Calu3 (cell line): ENCODE measurements at regions not wholly inside any gene's neighbourhood (a gene's known extent, or its start where the extent isn't known, plus 50 kb on each side); places are given as distances from the start of the nearest gene placed in this dataset.

Source experiments
- BruUV-seq: library from RNA; stranded (reverse); fragments of 400-500 nt; replicated peaks from 2 replicates; lab custom pipeline; 2021; lab: Mats Ljungman, UMichigan
- CTCF ChIA-PET: fragments of 300-600 bp; sonication (Branson Sonifier 250); formaldehyde crosslinking; loops from one replicate; lab custom pipeline; 2022; ENCODE audit warnings: antibody characterized with exemption; lab: Charles Lee
- DNase-seq: peaks from one replicate; pipeline ENCODE4 v3.0.0; 2022
- H3K27ac Mint-ChIP-seq: one replicate; pipeline ENCODE4 v1.8.0; 2022; ENCODE audit warnings: mixed read lengths; ENCODE audit not compliant: unreplicated experiment
- H3K27me3 Mint-ChIP-seq: one replicate; pipeline ENCODE4 v1.8.0; 2022; ENCODE audit warnings: mixed read lengths; ENCODE audit not compliant: unreplicated experiment
- H3K36me3 Mint-ChIP-seq: one replicate; pipeline ENCODE4 v1.8.0; 2022; ENCODE audit warnings: mild to moderate bottlenecking, moderate library complexity, mixed read lengths; ENCODE audit not compliant: insufficient read depth, unreplicated experiment
- H3K4me1 Mint-ChIP-seq: one replicate; pipeline ENCODE4 v1.8.0; 2022; ENCODE audit warnings: mild to moderate bottlenecking, low read depth, mixed read lengths; ENCODE audit not compliant: unreplicated experiment
- H3K4me3 Mint-ChIP-seq: one replicate; pipeline ENCODE4 v1.8.0; 2022; ENCODE audit warnings: mild to moderate bottlenecking, low read depth, moderate library complexity, mixed read lengths; ENCODE audit not compliant: unreplicated experiment
- H3K9me3 Mint-ChIP-seq: one replicate; pipeline ENCODE4 v1.8.0; 2022; ENCODE audit warnings: low read depth, mixed read lengths; ENCODE audit not compliant: unreplicated experiment
- intact Hi-C: fragments of 100-400 bp; cut with micrococcal nuclease; formaldehyde crosslinking; loops from one replicate; pipeline ENCODE4 v1.10.0; 2022; ENCODE audit not compliant: unreplicated experiment
- TF ChIP-seq, protein P1 (sequence below): fragments of 200-600 bp; IDR thresholded peaks from one replicate; pipeline ENCODE4 v1.8.0; 2022; ENCODE audit warnings: antibody characterized with exemption; ENCODE audit not compliant: unreplicated experiment

DNA sequence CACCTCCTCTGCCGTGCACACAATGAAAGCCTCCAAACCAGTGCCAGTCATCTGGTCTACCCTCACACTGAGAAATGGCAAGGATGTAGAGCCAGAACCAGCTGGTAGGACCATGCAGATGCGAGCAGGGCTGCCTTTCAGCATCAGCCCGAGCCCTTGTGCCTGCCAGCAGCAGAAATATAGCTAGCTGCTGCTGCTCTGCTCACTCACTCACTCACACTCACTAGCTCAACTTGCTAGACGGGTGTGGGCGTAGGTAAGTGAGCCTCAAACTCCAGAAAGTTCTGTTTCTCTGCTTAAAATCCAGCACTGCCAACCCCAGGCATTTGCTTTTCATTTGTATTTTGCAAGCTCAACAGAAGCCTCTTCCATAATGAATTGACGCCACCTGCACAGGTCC lies 114.0 kb downstream of the DRD1 start:
- H3K9me3 Mint-ChIP-seq: peaks cover 13% of the 10 kb centered on the region
- CTCF ChIA-PET: no interaction called here
- DNase-seq: no peak
- TF ChIP-seq, protein P1, sequence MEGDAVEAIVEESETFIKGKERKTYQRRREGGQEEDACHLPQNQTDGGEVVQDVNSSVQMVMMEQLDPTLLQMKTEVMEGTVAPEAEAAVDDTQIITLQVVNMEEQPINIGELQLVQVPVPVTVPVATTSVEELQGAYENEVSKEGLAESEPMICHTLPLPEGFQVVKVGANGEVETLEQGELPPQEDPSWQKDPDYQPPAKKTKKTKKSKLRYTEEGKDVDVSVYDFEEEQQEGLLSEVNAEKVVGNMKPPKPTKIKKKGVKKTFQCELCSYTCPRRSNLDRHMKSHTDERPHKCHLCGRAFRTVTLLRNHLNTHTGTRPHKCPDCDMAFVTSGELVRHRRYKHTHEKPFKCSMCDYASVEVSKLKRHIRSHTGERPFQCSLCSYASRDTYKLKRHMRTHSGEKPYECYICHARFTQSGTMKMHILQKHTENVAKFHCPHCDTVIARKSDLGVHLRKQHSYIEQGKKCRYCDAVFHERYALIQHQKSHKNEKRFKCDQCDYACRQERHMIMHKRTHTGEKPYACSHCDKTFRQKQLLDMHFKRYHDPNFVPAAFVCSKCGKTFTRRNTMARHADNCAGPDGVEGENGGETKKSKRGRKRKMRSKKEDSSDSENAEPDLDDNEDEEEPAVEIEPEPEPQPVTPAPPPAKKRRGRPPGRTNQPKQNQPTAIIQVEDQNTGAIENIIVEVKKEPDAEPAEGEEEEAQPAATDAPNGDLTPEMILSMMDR: no peak
- H3K36me3 Mint-ChIP-seq: no peaks in the 10 kb centered on the region
- no peak overlapping the region for H3K4me3 Mint-ChIP-seq
- no peaks in the 10 kb centered on the region for H3K27me3 Mint-ChIP-seq
- no peak overlapping the region for H3K27ac Mint-ChIP-seq
- H3K4me1 Mint-ChIP-seq: no peaks in the 10 kb centered on the region
- BruUV-seq: no TSS peak
- intact Hi-C loops: no loop called here

GRCh38 chr5:175328687-175329086 lies 115.3 kb downstream of the DRD1 start:
- Mint-ChIP-seq H3K27me3 (no peaks in the 10 kb centered on the region), H3K36me3 (no peaks in the 10 kb centered on the region), H3K4me1 (no peaks in the 10 kb centered on the region), H3K9me3 (peaks cover 13% of the 10 kb centered on the region), H3K4me3 (no peak overlapping the region), H3K27ac (no peak overlapping the region)
- CTCF ChIA-PET: no interaction called here
- intact Hi-C loops: no loop called here
- no TSS peak for BruUV-seq
- DNase-seq: no peak
- TF ChIP-seq, protein P1: no peak

DNA sequence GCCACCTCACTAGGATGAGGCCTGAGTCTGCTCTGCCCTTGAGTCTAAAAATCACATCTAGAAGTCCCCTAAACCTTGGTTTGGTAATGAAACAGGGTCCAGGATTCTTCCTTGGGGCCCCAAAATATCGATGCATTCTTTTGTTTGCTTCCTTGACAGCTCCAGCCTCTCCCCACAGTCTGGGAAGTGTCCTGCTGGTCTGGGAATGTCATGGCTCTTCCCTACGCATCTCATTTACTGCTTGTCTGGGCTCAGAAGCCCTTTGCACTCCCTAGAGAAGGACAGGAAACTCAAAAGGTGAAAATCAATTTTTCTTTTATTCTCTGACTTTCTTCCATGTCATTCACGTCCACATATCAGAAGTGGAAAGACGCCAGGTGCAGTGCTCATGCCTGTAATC lies 115.8 kb downstream of the DRD1 start:
- H3K36me3 Mint-ChIP-seq: no peaks in the 10 kb centered on the region
- H3K27ac Mint-ChIP-seq: no peak overlapping the region
- no peak for DNase-seq
- no peak overlapping the region for H3K4me3 Mint-ChIP-seq
- peaks cover 13% of the 10 kb centered on the region for H3K9me3 Mint-ChIP-seq
- TF ChIP-seq, protein P1: no peak
- H3K4me1 Mint-ChIP-seq: no peaks in the 10 kb centered on the region
- CTCF ChIA-PET: no interaction called here
- no peaks in the 10 kb centered on the region for H3K27me3 Mint-ChIP-seq
- intact Hi-C loops: no loop called here
- no TSS peak for BruUV-seq

DNA sequence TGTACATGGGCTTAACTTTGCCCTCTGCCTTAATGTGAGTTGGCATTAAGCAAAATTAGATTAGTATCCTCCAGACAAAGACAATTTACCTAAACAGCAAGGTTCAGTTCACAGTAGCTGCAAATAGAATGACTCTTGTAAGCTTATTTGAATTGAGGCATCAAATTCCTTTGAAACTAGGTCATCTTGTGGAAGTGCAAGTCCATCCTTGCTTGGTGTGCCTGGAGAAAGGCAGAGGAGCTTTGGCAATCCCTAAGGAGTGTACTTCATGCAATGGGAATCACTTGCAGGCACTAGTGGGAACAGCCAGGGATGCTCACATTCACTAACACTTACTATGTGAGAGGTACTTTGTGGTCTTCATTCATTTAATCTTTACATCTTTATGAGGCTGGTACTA lies 118.3 kb downstream of the DRD1 start:
- Mint-ChIP-seq H3K27ac (no peak overlapping the region), H3K36me3 (no peaks in the 10 kb centered on the region), H3K9me3 (peaks cover 13% of the 10 kb centered on the region), H3K27me3 (no peaks in the 10 kb centered on the region), H3K4me1 (no peaks in the 10 kb centered on the region), H3K4me3 (no peak overlapping the region)
- TF ChIP-seq, protein P1: no peak
- BruUV-seq: no TSS peak
- CTCF ChIA-PET: no interaction called here
- DNase-seq: no peak
- intact Hi-C loops: no loop called here
